Neutrophil (primary cell): ENCODE measurements at regions not wholly inside any gene's neighbourhood (a gene's known extent, or its start where the extent isn't known, plus 50 kb on each side); places are given as distances from the start of the nearest gene placed in this dataset.

Experiments
- H3K27ac ChIP-seq: fragments of 200-600 bp; sonication (generic); 2 replicates; pipeline ENCODE4 v1.5.1; 2016; ENCODE audit warnings: mild to moderate bottlenecking, moderate library complexity
- H3K27me3 ChIP-seq: fragments of 200-600 bp; sonication (generic); 2 replicates; pipeline ENCODE4 v1.6.0; 2016; ENCODE audit warnings: mild to moderate bottlenecking
- H3K36me3 ChIP-seq: fragments of 200-600 bp; sonication (generic); 2 replicates; pipeline ENCODE4 v1.5.1; 2017
- H3K4me1 ChIP-seq, 2 experiments: fragments of 200-600 bp in 1 of 2; sonication (generic) in 1 of 2; 1 replicate in 1 of 2; 2 replicates in 1 of 2; pipeline versions ENCODE4 v1.5.1 to v1.6.1; 2013 to 2016; ENCODE audit warnings: low read depth in 1 of 2, low read length in 1 of 2, mild to moderate bottlenecking in 1 of 2, moderate library complexity in 1 of 2; ENCODE audit not compliant: control insufficient read depth in 1 of 2, insufficient read depth in 1 of 2
- H3K4me3 ChIP-seq, 2 experiments: fragments of 200-600 bp in 1 of 2; sonication (generic) in 1 of 2; 1 replicate in 1 of 2; 2 replicates in 1 of 2; pipeline ENCODE4 v1.5.1; 2013 to 2016; ENCODE audit warnings: low read depth in 1 of 2, low read length in 1 of 2, mild to moderate bottlenecking in 1 of 2, moderate library complexity in 1 of 2
- H3K9me3 ChIP-seq: fragments of 200-600 bp; sonication (generic); 2 replicates; pipeline ENCODE4 v1.5.1; 2016
- CTCF ChIP-seq: fragments of 200-600 bp; sonication (generic); IDR thresholded peaks from 2 replicates; pipeline ENCODE4 v1.5.1; 2016; ENCODE audit warnings: antibody characterized with exemption

- Histone ChIP-seq H3K9me3 (no peaks in the 10 kb centered on the region), H3K36me3 (no peaks in the 10 kb centered on the region), H3K4me1 (no peaks in the 10 kb centered on the region), H3K27me3 (no peaks in the 10 kb centered on the region), H3K27ac (no peak overlapping the region), H3K4me3 (no peak overlapping the region)
- TF ChIP-seq CTCF, result no peak
Measured at GRCh38 chr1:72336776-72337175, 54.4 kb upstream of the NEGR1 start.
